Globus pallidus (tissue), 1 donor: ENCODE measurements at regions not wholly inside any gene's neighbourhood (a gene's known extent, or its start where the extent isn't known, plus 50 kb on each side); places are given as distances from the start of the nearest gene placed in this dataset.

Source experiments
- DNase-seq: peaks from one replicate; pipeline ENCODE4 v3.0.0-alpha.2; 2015; ENCODE audit warnings: low spot score

- no peak for DNase-seq
Observed at GRCh38 chr7:106808967-106809635, 56.0 kb upstream of the PIK3CG start.

GRCh38 chr7:106811472-106811871 lies 53.6 kb upstream of the PIK3CG start:
- DNase-seq, result no peak

GRCh38 chr7:106812027-106812643 lies 52.9 kb upstream of the PIK3CG start:
- peak; percentile 46 for DNase-seq

- no peak for DNase-seq
Observed at GRCh38 chr7:106813705-106814305, 51.3 kb upstream of the PIK3CG start.

GRCh38 chr7:106814887-106815286 lies 50.2 kb upstream of the PIK3CG start:
- no peak for DNase-seq
